ENCODE measurements at regions not wholly inside any gene's neighbourhood (a gene's known extent, or its start where the extent isn't known, plus 50 kb on each side); places are given as distances from the start of the nearest gene placed in this dataset.

DNA sequence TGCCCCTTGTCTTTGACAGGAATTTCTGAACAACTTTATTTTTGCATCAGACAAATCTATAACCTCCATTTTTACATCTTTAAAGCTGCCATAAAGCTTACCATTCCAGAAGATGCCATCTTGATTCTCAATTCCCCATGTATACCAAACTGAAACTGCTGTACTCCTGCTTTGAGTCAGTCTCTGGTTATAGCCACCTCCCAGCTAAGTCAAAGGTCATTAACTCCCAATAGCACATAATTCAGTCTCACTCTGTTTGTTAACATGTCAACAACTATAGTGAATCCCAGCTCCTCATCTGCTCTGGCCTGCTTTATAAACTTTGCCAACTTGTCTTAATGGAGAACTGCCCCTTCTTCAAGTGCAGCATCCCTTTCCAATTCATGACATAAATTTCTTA is 343.6 kb downstream of the FRK start:
- no peak for DNase-seq

DNA sequence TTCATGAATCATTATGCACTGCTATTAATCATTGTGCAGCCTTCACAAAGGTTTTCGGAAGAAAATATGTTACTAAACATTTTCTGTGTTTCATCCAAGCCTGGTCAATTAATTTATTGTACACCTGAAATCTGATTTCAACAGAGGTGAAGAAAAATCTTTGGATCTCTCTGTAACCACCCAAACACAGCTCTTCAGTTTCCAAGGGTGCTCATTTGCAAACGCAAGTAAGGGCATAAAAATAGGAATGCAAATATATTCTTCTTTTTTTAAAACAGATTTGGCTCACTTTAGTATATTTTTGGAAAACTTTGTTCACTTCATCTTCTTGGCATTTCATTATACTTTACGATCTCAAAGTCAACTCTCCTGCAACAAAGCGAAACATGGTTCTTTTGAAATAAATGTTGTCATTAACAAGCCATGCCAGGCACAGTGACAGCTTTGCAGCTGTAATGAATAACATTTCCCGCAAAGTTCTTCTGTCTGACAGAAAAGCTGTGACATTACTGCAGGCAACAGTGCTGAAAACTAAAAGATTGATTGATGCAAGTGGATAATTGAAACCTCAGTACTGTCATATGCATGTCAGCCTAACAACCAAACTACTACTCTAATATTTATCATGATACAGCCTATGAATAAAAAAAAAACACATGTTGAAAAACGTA is 348.3 kb downstream of the FRK start:
- no peak for DNase-seq

DNA sequence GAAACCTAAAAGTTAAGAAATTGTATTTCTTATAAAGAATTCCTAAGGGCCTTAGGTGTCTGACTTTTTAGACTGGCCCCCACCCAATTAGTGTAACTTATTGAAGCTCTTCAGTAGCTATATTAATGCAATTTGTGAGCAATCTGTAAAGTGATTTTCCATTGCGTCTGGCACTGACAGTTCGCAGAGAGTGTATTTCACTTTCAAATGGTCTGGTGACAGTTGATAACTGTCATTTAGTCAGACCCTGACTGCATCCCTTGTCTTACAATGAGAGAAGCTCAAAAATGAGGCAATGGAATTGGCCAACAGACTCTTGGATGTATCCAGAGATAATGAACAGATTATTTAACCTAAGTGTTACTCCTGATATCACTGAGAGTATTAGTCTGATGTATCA is 351.8 kb downstream of the FRK start:
- no peak for DNase-seq

DNA sequence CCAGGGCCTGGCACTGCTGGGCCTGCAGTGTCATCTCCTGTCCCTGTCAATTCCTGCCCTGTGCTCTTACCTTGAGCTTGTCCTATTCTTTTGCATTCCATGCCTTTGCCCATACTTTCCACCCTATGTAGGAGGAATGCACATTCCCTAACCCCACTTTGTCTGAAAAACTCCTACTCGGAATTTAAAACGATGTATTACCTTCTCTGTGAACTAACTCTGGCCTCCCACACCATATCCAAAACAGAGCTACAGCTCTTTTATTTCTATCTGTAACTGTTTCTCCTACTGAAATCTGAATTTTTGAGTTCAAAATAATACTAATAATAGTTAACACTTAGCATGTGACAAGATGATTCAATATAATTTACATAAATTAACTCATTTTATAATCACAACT is 353.7 kb downstream of the FRK start:
- DNase-seq: no peak

DNA sequence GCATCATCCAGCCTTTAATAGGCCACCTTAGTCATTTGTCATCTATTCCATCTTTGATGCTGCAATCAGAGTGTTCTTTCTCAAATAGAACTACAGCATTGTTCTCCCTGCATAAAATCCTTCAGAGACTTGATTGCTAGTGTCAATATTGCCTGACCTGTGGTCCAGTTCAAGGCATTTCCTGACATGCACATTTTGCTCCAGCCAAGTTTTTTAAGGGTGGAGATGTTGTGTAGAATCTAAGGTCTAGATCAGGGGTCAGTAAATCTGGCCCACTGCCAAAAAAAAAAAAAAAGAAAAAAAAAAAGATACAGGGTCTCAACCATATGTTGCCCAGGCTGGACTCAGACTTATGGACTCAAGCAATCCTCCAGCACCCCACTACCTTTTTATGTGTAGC is 354.4 kb downstream of the FRK start:
- DNase-seq: no peak

DNA sequence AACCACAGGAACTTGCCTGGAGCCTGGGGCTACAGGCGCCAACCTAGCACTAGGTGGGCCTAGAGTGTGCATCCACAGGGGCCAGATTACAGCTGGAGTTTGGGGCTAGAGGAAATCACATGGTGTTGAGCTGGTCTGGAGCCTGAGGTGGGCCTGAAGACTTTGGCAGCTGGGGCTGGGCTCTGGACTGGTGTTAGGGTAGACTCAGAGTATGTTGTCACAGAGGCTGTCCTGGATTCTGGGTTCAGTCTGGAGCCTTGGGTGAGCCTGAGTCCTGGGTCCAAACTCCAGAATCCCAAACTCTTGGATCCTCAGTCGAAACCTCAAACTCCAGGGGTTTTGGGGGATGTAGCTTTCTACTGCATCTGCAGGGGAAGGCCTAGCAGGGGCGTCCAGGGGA is 356.7 kb downstream of the FRK start:
- no peak for DNase-seq

DNA sequence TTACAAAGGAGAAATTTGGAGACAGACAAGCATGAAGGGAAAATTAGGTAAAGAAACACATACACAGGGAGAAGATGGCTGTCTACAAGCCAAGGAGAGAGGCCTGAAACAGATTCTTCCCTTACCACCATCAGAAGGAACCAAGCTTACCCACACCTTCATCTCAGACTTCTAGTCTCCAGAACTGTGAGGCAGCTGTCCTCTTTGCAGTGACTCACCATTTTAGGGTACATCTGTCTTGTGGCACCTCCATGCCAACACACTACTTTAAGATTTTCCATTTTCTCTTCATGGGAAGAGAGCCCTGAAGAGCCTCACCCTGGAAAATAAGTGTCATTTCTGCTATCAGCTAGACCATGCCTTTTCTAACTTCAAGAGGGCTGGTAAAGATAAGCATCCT is 369.3 kb downstream of the FRK start:
- DNase-seq: no peak

DNA sequence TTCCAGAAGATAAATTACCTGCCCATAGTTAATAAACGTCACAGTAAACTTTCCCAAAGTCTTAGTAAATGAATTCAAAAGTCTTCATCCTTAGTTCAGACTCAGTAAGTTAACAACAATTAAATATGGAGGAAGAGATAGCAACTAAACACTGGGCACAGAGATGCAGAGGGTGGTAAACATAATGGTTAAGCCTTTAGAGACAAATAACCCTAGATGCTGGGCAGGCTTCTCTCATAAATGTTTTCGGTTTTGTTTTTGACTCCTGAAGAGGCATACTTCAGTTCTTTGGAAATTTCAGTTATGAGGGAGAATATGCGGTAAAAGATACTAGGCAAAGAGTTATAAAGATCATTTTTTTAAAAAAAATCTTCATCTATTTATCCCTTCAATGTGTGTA is 369.8 kb downstream of the FRK start:
- no peak for DNase-seq

DNA sequence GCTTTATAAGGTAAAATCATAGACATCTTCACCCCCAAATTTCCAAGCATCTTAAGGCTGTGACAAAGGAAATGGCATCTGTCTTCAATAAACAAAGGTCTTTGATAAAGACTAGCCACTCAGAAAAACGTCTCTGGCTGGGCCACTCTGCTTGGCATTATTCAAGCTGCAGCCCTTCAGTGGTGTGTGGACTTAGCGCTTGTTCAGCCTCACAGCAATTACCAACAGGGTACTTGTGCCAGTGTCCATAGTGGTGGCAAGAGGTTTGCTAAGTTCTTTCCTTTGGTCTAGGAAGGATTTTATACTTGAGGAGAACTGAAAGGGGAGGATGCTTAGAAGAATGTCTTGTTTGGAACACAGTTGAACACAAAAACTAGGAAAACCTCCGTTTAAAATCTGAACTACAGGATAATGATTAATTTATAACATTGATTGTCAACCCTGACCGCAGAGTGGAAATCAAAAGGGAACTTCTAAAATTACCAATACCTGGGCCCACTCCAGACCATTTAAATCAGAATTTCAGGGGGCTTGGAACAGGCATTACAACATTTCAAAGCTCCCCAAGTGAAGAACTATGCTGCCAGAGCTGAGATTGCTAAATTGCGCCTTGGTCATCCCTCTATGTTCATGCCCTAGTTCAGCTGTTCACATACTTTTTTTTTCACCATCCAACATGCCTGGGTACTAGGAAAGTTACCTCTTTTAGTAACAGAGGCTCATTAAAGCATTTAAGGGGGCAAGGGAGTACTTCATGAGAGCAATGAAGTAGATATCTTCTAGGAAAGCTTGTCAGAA is 378.5 kb downstream of the FRK start:
- no peak for DNase-seq

DNA sequence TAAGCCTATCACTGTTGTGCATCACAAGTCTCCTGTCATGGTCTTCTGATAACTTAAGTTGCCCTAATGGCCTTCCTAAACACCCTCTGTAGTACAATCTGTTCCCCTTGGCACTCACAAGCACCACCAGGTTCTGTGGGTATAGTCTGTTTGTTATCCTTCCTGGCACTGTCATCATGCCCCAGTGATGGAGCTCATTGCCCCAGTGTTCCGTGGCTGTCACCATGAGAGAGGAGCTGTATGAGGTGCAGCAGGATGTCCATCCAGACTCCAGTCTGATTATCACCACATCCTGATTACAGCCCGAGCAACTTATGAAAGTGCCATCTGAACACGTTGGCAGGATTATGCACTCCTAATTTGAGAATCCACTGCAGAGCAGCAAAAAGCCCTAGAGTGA is 380.1 kb downstream of the FRK start:
- no peak for DNase-seq

DNA sequence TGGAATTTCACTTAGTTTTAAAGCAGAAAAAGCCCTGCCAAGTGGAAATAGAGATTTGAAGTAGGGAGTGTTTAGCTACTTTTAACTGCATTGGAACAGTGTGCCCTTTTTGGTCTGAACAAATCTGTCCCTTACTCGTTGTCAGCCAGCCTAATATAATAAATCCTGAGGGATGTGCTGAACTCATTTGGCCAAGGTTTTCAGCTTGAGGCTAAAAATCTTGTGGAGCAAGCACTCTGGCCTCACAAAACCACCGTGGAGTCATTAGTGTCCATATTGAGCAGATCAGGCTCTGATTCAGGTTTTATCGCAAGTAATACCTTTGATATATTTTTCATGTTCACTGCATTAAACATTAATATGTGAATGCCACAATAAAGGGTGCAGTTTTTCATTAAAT is 383.5 kb downstream of the FRK start:
- no peak for DNase-seq

DNA sequence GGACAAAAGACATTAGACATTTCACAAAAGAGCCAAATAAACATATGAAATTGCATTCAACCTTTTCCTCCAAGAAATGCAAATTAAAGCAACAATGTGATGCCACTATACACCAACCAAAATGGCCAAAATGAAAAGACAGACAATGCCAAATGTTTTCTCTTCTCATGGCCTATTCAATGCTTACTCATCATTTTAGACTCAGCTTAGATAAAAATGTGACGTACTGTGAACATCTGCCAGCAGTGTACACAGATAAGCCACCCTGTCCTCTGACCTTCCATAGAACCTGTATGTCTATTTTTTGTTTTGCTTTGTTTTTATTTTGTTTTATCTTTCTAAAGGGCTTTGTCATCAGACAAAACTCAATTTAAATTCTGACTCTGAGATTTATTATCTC is 385.2 kb downstream of the FRK start:
- no peak for DNase-seq

DNA sequence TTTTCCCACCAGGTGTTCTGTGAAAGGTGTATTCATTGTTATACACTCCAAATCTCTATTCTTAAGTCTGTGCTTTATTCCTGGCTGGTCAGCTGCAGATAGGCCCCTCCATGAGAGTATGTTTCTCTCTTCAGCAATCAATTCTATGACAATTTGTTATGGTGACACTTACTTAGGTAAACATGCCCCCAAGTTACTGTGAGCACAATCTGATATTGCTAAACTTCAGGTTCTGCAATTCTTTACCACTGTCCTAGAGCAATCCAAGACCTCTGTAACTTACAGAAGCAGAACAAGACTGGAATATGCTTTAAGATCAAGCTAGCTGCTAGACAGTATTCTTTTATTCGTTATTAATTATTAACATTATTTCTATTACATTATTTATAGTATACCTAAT is 391.9 kb downstream of the FRK start:
- DNase-seq: no peak

DNA sequence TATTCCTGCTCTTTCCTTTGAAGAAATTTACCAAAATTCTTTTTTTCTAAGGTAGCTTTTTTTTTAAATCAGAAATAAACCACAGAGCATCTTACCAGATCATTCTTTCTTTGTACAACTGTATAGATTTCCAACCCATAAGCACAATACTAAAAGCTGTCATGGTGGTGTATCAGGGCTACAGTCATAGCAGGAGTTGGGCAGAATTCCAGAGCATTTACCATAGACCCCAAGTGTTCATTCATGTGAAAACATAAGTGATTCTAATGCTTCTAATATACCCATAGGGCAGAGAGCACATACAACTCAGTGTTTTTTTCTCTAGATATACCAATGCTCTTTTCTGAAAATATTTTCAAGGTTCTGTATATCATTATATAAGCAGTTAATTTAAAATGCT is 392.5 kb downstream of the FRK start:
- no peak for DNase-seq

DNA sequence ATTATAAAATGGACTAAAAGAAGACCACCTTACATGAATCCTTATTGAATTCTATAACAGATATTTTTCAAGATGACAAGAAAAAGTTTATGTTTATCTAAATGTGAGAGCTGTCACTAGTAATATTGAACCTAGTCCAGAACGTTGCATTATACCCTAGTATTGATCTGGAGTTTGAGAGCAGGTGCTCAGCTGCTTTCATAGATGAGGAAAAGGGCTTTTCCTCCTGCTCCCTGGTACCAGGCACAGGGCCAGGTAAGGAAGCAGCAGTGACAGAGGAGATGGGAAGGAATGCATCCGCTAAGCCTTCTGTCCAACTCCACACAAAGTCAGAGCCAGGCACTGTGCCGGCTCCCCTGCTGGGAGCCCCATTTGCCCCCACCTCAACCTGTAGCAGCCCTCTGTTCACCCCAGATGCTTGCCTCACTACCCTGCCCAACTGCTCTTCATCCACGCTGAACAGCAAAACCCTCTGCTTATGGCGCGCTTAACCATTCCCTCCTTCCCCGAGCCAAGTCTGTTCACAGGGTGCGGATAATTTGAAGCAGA is 393.1 kb downstream of the FRK start:
- no peak for DNase-seq

DNA sequence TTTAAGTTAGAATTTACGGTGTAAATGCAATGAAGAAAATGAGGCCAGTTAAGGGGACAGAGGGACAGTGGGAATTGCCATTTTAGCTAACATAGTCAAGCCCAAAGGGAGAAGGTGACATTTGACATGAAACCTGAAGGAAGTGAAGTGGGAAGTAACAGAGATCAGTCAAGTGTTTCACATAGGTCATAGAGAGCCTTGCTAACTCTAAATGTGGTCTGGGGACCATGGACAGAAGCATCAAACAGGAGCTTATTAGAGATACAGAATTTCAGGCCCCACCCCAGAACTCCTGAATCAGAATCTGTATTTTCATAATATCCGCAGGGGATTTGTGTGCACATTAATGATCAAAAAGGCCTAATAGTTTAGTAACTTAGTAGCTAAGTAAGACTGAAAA is 393.7 kb downstream of the FRK start:
- DNase-seq: no peak

DNA sequence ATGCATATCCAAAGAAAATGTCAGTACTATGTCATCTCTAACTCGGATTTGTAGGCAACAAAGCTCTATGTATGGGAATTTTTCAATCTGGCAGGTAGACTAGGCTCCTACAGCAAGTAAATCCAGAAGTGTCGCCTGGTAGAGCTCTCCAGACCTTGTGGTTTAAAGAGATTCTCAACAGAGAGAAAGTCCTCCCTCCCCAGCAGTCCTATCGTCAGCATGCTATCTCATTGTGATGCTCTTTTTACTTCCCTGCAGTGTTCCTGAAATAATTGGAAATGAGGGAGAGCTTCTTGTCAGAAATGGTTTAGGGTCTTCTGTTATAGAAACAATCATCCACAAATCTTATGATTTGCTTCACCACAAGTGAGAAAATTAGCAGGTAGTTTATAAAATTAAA is 395.4 kb downstream of the FRK start:
- no peak for DNase-seq

DNA sequence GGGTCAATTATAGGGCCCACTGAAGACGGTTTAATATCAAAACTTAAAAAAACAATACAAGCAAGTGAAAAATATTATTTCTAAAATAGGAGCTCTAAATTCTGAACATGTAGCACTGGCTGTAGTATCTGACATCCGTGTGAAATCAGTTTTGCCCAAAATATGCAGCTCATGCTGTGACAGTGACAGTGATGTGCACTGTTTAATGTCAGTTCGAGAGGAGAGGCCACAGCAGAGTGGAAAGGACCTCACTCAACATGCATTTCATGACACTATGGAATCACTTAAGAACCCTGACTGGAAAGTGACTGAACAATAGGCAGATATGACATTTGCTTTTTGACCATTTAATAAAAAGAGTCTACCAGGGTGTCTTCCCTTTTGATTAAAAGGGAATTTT is 397.0 kb downstream of the FRK start:
- no peak for DNase-seq

DNA sequence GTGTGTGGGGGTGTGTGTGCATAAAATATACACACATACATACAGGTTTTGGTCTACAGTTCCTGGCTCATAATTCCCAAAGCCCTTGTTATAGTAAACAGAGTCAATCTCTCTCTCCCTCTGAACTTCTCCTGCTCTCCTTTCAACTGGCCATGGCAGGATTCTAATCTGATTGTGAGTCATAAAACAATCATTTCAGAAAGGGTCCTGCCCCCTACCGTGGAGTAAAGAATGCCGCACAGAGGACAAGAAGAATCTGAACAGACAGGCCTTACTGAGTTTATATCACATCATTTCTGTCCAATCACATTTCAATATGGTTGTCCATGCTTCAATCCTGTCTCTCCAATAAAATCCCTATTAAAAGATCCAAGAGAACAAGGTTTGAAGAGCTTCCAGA is 416.9 kb downstream of the FRK start:
- DNase-seq: no peak

DNA sequence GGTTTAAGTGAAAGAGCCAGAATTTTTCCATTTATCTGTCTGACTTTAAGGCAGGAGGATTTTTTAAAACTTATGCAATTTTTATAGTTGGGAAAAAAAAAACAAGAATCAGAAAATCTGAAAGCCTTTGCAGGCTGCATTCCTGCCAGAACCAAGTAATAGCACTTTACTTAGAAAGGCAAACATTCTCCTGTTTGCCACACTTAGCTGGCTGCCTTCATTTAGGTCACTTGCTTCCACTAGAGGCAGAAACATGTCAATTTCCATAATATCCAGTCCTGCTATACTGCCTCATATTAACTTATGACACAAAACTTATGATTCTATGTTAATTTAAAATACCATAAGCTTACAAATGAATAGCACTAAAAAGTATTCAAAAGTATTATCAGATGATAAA is 425.8 kb downstream of the FRK start:
- DNase-seq: no peak

DNA sequence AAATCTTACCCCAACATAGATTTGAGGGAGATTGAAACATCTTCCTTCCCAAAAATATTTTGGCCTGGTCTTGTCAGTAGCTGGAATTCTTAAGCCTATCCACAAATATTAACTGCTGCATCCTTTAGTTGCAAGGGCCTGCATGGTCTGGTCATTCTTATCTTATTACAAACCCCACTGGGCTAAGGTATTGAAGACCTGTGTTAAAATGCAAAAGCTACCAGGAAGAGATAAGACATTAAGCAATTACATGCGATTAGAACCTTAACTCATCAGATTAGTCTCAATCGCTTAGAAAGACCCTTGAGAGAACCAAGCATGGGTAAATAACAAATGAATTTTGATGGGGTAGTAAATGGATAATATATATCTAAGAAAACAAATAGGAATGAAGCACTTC is 426.6 kb downstream of the FRK start:
- no peak for DNase-seq

DNA sequence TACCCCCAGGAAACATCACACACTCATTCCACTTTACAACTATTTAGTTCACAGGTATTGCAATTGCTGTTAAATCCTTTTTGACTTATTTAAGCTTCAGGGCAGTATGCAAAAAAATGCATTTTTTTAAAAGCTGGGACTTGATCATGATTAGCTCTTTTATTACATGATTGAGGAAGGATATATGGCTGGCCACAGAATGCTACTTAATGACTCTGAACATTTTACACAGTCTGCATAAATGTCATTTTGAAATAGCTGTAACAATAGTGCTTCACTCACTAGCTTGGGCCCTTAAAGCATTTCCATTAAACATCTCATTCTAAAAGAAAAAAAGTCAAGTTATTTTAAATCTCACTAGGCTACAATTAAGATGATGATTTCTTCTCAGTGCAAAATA is 429.7 kb downstream of the FRK start:
- DNase-seq: no peak

DNA sequence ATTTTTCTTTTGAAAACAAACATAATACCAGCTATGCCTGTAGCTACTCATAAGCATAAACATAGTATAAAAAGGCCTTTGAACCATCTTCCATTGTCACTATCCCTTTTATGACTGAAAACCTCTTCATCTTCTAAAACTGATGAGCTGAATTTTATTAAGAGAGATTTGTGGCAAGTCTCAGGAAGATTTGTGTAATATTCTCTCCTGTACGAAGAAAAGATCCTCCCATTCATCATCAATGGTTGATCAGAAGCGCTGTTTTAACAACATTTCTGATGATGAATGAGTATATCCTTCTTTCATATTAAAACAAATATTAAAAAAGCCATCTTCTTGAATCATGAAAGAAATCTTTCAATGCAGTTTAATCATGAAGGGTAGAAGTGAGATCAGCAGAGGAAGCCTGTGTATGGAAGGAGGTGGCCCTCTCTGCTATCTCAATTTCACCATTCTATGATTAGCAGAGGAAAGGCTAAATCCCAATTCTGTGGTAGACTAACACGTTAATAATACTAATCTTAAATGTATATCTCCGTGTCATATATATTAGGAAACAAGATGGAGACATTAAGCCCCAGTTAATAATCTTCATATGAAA is 430.2 kb downstream of the FRK start:
- no peak for DNase-seq

DNA sequence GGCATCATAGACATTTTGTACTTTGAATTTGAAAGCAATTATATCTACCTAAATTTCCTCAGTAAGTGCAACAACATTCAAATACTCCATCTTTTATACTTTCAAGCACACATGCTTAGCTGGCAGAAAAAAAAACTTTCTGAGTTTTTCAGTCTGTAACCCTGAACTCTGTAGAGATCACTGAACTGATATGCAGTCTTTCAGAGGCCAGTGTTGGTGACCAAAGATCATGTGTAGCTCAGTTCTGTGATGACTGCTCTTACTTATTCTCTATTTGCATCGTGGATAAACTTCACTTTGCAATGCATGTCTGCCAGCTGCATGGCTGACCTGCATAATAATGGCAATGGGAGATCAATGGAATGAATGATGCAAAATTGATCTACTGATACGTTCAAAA is 431.3 kb downstream of the FRK start:
- no peak for DNase-seq

All from NCI-H2029 treated with DMSO at 0.1 percent for 48 hours (cell line).